ENCODE measurements at regions not wholly inside any gene's neighbourhood (a gene's known extent, or its start where the extent isn't known, plus 50 kb on each side); places are given as distances from the start of the nearest gene placed in this dataset.

GRCh38 chr2:152874955-152875354 lies 156.5 kb downstream of the ARL6IP6 start:
- TF ChIP-seq CTCF (IDR thresholded peaks at IDR 0.05; ENCODE audit: low read depth, low read length) = no peak
- no peak overlapping the region for H3K4me3 ChIP-seq (ENCODE audit: low read depth, low read length)
- DNase-seq (ENCODE audit: low read depth, low spot score) = no peak
- ChIA-PET POLR2A (no interaction called here), CTCF (interaction anchor here (1.1 kb wide), 1 partner anchor 14 kb away, joined by 5 read pairs; no protein-coding TSS in a partner anchor)
- no peaks in the 10 kb centered on the region for H3K27me3 ChIP-seq (ENCODE audit: control insufficient read depth, insufficient read depth, low read length)
- H3K9me3 ChIP-seq (ENCODE audit: control insufficient read depth, insufficient read depth, low read length) = no peaks in the 10 kb centered on the region
- no peak overlapping the region for H3K27ac ChIP-seq (ENCODE audit: low read depth, low read length)

GRCh38 chr2:152870239-152870638 lies 151.8 kb downstream of the ARL6IP6 start:
- no peak for TF ChIP-seq CTCF (IDR thresholded peaks at IDR 0.05; ENCODE audit: low read depth, low read length)
- CTCF ChIA-PET = interaction anchor here (0.6 kb wide), 1 partner anchor 8 kb away, joined by 3 read pairs; no protein-coding TSS in a partner anchor

GRCh38 chr2:152867397-152867796 lies 149.0 kb downstream of the ARL6IP6 start:
- ChIA-PET POLR2A (no interaction called here), CTCF (no interaction called here)
- no peaks in the 10 kb centered on the region for H3K27me3 ChIP-seq (ENCODE audit: control insufficient read depth, insufficient read depth, low read length)
- H3K9me3 ChIP-seq (ENCODE audit: control insufficient read depth, insufficient read depth, low read length) = no peaks in the 10 kb centered on the region
- TF ChIP-seq CTCF (IDR thresholded peaks at IDR 0.05; ENCODE audit: low read depth, low read length) = no peak
- no peak for DNase-seq (ENCODE audit: low read depth, low spot score)
- no peak overlapping the region for H3K4me3 ChIP-seq (ENCODE audit: low read depth, low read length)
- H3K27ac ChIP-seq (ENCODE audit: low read depth, low read length) = no peak overlapping the region

More at GRCh38 chr2:152870239-152870638, 151.8 kb downstream of the ARL6IP6 start:
- Histone ChIP-seq H3K4me3 (ENCODE audit: low read depth, low read length) (no peak overlapping the region), H3K27ac (ENCODE audit: low read depth, low read length) (no peak overlapping the region), H3K9me3 (ENCODE audit: control insufficient read depth, insufficient read depth, low read length) (no peaks in the 10 kb centered on the region), H3K27me3 (ENCODE audit: control insufficient read depth, insufficient read depth, low read length) (no peaks in the 10 kb centered on the region)
- POLR2A ChIA-PET = no interaction called here
- no peak for DNase-seq (ENCODE audit: low read depth, low spot score)

- CTCF ChIA-PET = no interaction called here
- no peak overlapping the region for H3K27ac ChIP-seq (ENCODE audit: low read depth, low read length)
- no peak overlapping the region for H3K4me3 ChIP-seq (ENCODE audit: low read depth, low read length)
- no peak for TF ChIP-seq CTCF (IDR thresholded peaks at IDR 0.05; ENCODE audit: low read depth, low read length)
- POLR2A ChIA-PET = no interaction called here
- H3K27me3 ChIP-seq (ENCODE audit: control insufficient read depth, insufficient read depth, low read length) = no peaks in the 10 kb centered on the region
- no peaks in the 10 kb centered on the region for H3K9me3 ChIP-seq (ENCODE audit: control insufficient read depth, insufficient read depth, low read length)
- DNase-seq (ENCODE audit: low read depth, low spot score) = no peak
These were observed 146.3 kb downstream of the ARL6IP6 start for GRCh38 chr2:152864601-152865149.

- H3K27ac ChIP-seq (ENCODE audit: low read depth, low read length) = no peak overlapping the region
- TF ChIP-seq CTCF (IDR thresholded peaks at IDR 0.05; ENCODE audit: low read depth, low read length) = no peak
- ChIA-PET POLR2A (no interaction called here), CTCF (no interaction called here)
- DNase-seq (ENCODE audit: low read depth, low spot score) = no peak
- no peak overlapping the region for H3K4me3 ChIP-seq (ENCODE audit: low read depth, low read length)
- no peaks in the 10 kb centered on the region for H3K27me3 ChIP-seq (ENCODE audit: control insufficient read depth, insufficient read depth, low read length)
- no peaks in the 10 kb centered on the region for H3K9me3 ChIP-seq (ENCODE audit: control insufficient read depth, insufficient read depth, low read length)
These were observed 145.4 kb downstream of the ARL6IP6 start for GRCh38 chr2:152863826-152864225.

All from AG04450 (cell line).